ENCODE measurements at regions not wholly inside any gene's neighbourhood (a gene's known extent, or its start where the extent isn't known, plus 50 kb on each side); places are given as distances from the start of the nearest gene placed in this dataset.

GRCh38 chr1:5750186-5751162 lies 241.8 kb downstream of the NPHP4 start:
- no peak for DNase-seq (ENCODE audit: low spot score)

GRCh38 chr1:5748286-5749225 lies 243.7 kb downstream of the NPHP4 start:
- no peak for DNase-seq (ENCODE audit: low spot score)

- no peak for DNase-seq (ENCODE audit: low spot score)
These were observed 244.6 kb downstream of the NPHP4 start for GRCh38 chr1:5747426-5748285.

- DNase-seq (ENCODE audit: low spot score) = no peak
These were observed 245.4 kb downstream of the NPHP4 start for GRCh38 chr1:5746611-5747425.

GRCh38 chr1:5745800-5746610 lies 246.2 kb downstream of the NPHP4 start:
- DNase-seq (ENCODE audit: low spot score) = peak; percentile 16

DNA sequence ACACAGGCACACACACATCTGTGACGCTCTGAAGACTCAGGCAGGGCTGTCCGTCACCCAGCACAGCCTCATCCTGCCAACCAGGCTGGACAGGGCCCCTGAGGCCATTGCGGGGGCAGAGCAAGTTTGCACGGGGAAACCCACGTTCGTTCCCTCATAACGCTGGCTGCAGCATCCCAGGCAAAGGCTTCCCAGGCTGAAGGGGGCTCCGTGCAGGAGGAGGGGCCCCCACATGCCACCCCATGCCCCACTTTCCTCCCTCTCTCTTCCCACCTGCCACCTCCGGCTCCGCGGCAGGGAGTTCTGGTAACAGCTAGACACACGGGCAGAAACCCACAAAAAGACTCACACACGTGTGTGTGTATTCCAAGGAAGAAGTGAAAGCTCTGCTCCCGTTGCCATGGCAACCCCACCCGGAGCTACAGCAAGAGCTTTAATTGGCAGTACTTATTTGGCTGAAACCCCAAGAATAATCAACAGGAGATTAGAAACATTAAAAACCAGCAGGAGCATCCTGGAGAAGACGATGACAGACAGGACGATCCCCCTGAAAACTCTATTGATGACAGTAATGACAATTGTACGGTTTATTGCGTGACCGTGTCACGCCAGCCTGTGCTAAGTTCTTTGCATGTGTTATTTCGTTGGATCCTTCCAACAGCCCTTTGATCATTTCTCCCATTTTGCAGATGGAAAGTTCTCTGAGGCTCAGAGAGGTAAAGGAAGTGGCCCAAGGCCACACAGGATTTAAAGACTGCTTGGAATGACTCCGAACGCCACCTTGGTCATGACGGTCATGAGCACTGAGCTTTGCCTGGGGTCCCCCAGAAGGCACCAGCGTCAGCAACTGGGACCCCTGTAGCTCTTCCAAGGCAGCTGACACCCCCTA lies 247.1 kb downstream of the NPHP4 start:
- no peak for DNase-seq (ENCODE audit: low spot score)

DNA sequence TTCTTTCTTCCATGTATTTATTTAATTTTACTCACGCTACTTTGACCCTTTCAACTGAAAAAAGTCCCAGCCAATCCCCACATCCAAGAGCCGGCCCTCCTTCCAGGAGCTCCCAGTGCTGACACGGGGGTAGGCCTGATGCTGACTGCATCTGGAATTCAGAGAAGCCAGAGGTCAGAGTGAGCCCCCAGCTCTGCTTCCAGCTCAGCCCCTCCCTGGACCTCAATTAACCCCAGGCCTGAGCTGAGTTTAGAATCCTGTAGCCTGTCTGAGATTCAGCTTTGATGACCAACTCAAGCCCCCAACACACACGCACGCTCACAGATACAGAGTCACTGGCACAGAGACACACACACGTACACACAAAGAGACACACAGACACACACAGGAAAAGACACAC lies 247.9 kb downstream of the NPHP4 start:
- no peak for DNase-seq (ENCODE audit: low spot score)

DNA sequence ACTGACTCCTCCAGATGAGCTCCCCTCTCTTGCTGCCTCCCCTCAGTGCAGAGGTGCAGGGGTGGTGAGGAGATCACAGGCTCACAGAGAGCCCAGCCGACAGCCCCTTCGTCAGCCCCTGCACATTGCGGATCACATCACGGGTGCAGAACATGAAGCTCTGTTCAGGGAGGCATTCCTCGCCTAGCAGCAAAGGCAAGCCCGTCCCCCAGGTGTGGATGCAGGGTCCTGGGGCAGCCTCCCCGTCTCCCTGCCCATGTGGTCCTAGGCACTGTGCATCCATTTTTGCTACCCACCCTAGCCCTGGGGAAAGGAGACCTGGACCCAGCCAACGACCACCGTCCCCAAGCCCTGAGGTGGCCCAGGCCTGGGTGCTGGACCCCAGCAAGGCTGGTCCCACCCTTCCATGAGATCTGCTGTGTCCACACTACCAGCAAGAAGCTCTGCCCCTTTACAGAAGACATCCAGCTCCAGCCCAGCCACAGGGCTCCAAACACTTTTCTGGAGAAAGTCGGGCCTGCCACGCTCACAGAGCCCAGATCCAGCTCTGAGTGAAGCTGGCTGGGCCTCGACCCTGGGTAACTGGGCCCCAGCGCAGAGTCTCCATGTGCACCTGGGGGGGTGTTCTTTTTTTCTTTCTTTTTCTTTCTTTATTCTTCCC lies 248.7 kb downstream of the NPHP4 start:
- DNase-seq (ENCODE audit: low spot score) = no peak

DNA sequence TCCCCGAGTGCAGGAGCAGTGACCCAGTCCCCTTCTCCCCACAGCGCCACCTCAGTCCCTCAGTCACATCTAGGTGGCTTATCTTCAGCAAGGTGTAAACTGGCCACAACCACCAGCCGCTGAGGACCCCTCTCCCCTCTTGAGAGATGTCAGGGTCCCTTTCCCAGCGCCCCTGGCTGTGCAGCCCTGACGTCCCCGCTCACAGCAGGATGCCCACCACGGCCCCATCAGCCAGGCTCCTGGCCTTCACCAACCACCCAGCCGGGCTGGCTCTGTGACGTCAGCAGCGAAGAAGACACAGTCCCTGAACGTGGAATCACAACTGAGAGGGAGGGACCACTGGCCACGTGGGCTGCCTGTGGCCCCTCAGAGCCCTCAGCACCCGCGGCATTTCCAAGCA lies 249.4 kb downstream of the NPHP4 start:
- no peak for DNase-seq (ENCODE audit: low spot score)

GRCh38 chr1:5742032-5742431 lies 250.2 kb downstream of the NPHP4 start:
- no peak for DNase-seq (ENCODE audit: low spot score)

- DNase-seq (ENCODE audit: low spot score) = no peak
These were observed 251.1 kb downstream of the NPHP4 start for GRCh38 chr1:5740865-5741860.

DNA sequence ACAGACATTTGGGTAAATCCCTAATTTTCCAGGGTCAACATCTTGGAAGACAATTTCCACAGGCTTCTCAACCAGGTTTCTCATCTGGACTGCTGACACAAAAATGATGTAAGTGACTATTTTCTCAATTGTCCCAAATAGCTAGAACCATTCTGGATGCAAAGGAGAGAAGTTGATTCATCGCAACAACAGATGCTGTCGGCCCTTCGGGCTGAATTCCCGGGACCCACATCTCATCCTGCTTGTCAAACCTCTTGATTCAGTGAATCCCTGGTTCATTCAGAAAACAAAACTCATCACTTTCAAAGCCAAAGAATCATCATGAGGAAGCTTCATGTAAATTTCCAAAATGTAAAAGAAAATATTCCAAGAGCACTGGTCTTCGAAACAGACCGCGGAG lies 251.8 kb downstream of the NPHP4 start:
- no peak for DNase-seq (ENCODE audit: low spot score)

DNA sequence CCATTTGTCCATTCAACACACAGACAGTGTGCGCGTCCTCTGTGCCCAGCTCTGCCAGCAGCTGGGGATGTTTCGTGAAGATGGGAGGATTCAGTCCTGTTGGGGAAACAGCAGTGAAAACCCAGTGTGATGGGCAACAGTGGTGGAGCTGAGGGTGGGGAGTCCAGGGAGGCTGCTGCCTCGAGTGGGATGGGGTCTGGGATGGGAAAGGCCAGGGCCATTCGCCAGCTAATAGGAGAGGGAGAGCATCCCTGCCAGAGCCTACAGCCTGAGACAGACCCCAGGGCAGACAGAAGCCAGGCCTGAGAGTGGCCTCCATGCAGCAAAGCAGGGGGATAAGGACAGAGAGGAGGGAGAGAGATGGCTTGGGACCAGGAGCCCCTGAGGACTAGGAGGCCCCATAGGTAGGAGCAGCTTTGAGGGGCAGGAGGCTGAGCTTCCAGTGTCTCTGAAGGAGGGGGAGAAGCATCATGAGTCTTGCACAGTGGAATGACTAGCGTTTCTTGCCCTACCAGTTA lies 252.6 kb downstream of the NPHP4 start:
- no peak for DNase-seq (ENCODE audit: low spot score)

DNA sequence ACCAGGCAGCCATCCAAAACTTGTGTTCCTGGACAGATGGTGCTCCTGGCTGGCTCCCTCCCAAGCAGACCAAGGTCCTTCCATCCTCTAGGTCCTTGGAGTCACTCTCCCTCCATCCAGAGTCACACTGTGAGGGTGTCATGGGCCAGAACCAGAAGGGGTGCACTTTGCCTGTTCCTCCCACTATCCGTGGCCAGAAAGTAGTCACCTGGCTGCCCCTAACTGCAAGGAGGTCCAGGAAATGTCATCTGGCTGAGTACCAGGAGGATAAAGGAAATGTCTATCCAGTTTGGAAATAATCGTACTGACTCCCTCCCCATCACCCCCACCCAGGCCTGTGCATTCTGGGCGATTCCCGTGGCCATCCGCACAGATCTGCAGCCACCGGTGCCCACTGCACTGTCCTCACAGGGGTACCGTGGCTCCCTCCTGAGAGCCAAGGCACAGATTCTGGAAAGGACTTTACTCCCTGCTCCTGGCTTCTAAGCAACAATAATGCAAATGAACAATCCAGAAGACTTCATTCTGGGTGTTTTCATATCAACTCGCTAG lies 253.2 kb downstream of the NPHP4 start:
- no peak for DNase-seq (ENCODE audit: low spot score)

- DNase-seq (ENCODE audit: low spot score) = no peak
These were observed 255.1 kb downstream of the NPHP4 start for GRCh38 chr1:5737081-5737480.

- no peak for DNase-seq (ENCODE audit: low spot score)
These were observed 257.2 kb downstream of the NPHP4 start for GRCh38 chr1:5734996-5735395.

Measured in H4 (cell line).